ENCODE measurements at regions not wholly inside any gene's neighbourhood (a gene's known extent, or its start where the extent isn't known, plus 50 kb on each side); places are given as distances from the start of the nearest gene placed in this dataset.

GRCh38 chr13:111595791-111596190 is 275.3 kb downstream of the TEX29 start:
- H3K9ac ChIP-seq (ENCODE audit: insufficient read depth in 1 of 2, low read length in 2 of 2): no peak overlapping the region
- DNase-seq (no peak), ATAC-seq (ENCODE audit: insufficient read depth, low FRiP score) (no peak)
- peaks cover 0 to 8% (median 0%) of the 10 kb centered on the region in 4 donors for H3K9me3 ChIP-seq (ENCODE audit: control insufficient read depth in 4 of 4, insufficient read depth in 3 of 4, low read length in 3 of 4)
- no peak overlapping the region for H3K27ac ChIP-seq (ENCODE audit: low read depth in 1 of 2, low read length in 1 of 2)
- WGBS, 2 donors: 81 to 94% methylated on average over 11 of the region's 11 CpGs
- peaks cover 0 to 3% (median 0%) of the 10 kb centered on the region in 3 donors for H3K27me3 ChIP-seq (ENCODE audit: control insufficient read depth in 3 of 3, insufficient read depth in 3 of 3, low read length in 2 of 3)
- no peak overlapping the region for H3K4me3 ChIP-seq
- no peak for TF ChIP-seq CTCF (IDR thresholded peaks at IDR 0.05; ENCODE audit: control extremely low read depth, extremely low read depth)
- no peaks in the 10 kb centered on the region for H3K4me1 ChIP-seq (ENCODE audit: control insufficient read depth in 5 of 5, insufficient read depth in 5 of 5, low read length in 5 of 5)
- no peaks in the 10 kb centered on the region for H3K36me3 ChIP-seq (ENCODE audit: control insufficient read depth in 4 of 4, insufficient read depth in 4 of 4, low read length in 4 of 4)

GRCh38 chr13:111597191-111597611 is 276.8 kb downstream of the TEX29 start:
- Histone ChIP-seq H3K4me1 (ENCODE audit: control insufficient read depth in 5 of 5, insufficient read depth in 5 of 5, low read length in 5 of 5) (no peaks in the 10 kb centered on the region), H3K27ac (ENCODE audit: low read depth in 1 of 2, low read length in 1 of 2) (no peak overlapping the region), H3K27me3 (ENCODE audit: control insufficient read depth in 3 of 3, insufficient read depth in 3 of 3, low read length in 2 of 3) (peaks cover 0 to 8% (median 0%) of the 10 kb centered on the region in 3 donors), H3K36me3 (ENCODE audit: control insufficient read depth in 4 of 4, insufficient read depth in 4 of 4, low read length in 4 of 4) (no peaks in the 10 kb centered on the region), H3K4me3 (no peak overlapping the region), H3K9me3 (ENCODE audit: control insufficient read depth in 4 of 4, insufficient read depth in 3 of 4, low read length in 3 of 4) (peaks cover 0 to 7% (median 0%) of the 10 kb centered on the region in 4 donors), H3K9ac (ENCODE audit: insufficient read depth in 1 of 2, low read length in 2 of 2) (no peak overlapping the region)
- ATAC-seq (ENCODE audit: insufficient read depth, low FRiP score) (no peak), DNase-seq (no peak)
- TF ChIP-seq CTCF (IDR thresholded peaks at IDR 0.05; ENCODE audit: control extremely low read depth, extremely low read depth): no peak
- 82 to 83% methylated on average over 10 of the region's 10 CpGs for WGBS, 2 donors

- Histone ChIP-seq H3K36me3 (ENCODE audit: control insufficient read depth in 4 of 4, insufficient read depth in 4 of 4, low read length in 4 of 4) (no peaks in the 10 kb centered on the region), H3K9me3 (ENCODE audit: control insufficient read depth in 4 of 4, insufficient read depth in 3 of 4, low read length in 3 of 4) (peaks cover 0 to 7% (median 0%) of the 10 kb centered on the region in 4 donors), H3K4me1 (ENCODE audit: control insufficient read depth in 5 of 5, insufficient read depth in 5 of 5, low read length in 5 of 5) (no peaks in the 10 kb centered on the region), H3K27ac (ENCODE audit: low read depth in 1 of 2, low read length in 1 of 2) (no peak overlapping the region), H3K9ac (ENCODE audit: insufficient read depth in 1 of 2, low read length in 2 of 2) (no peak overlapping the region), H3K27me3 (ENCODE audit: control insufficient read depth in 3 of 3, insufficient read depth in 3 of 3, low read length in 2 of 3) (peaks cover 0 to 8% (median 0%) of the 10 kb centered on the region in 3 donors), H3K4me3 (no peak overlapping the region)
- ATAC-seq (ENCODE audit: insufficient read depth, low FRiP score) (no peak), DNase-seq (no peak)
- 67 to 78% methylated on average over 12 of the region's 12 CpGs for WGBS, 2 donors
- TF ChIP-seq CTCF (IDR thresholded peaks at IDR 0.05; ENCODE audit: control extremely low read depth, extremely low read depth): no peak
These were observed 277.2 kb downstream of the TEX29 start for GRCh38 chr13:111597618-111598017.

- TF ChIP-seq CTCF (IDR thresholded peaks at IDR 0.05; ENCODE audit: control extremely low read depth, extremely low read depth): no peak
- no peak overlapping the region for H3K9ac ChIP-seq (ENCODE audit: insufficient read depth in 1 of 2, low read length in 2 of 2)
- H3K27me3 ChIP-seq (ENCODE audit: control insufficient read depth in 3 of 3, insufficient read depth in 3 of 3, low read length in 2 of 3): peaks cover 0 to 8% (median 0%) of the 10 kb centered on the region in 3 donors
- no peaks in the 10 kb centered on the region for H3K36me3 ChIP-seq (ENCODE audit: control insufficient read depth in 4 of 4, insufficient read depth in 4 of 4, low read length in 4 of 4)
- WGBS, 2 donors: 48 to 69% methylated on average over 7 of the region's 7 CpGs
- H3K4me3 ChIP-seq: no peak overlapping the region
- peaks cover 0 to 7% (median 0%) of the 10 kb centered on the region in 4 donors for H3K9me3 ChIP-seq (ENCODE audit: control insufficient read depth in 4 of 4, insufficient read depth in 3 of 4, low read length in 3 of 4)
- DNase-seq (no peak), ATAC-seq (ENCODE audit: insufficient read depth, low FRiP score) (no peak)
- H3K27ac ChIP-seq (ENCODE audit: low read depth in 1 of 2, low read length in 1 of 2): no peak overlapping the region
- H3K4me1 ChIP-seq (ENCODE audit: control insufficient read depth in 5 of 5, insufficient read depth in 5 of 5, low read length in 5 of 5): no peaks in the 10 kb centered on the region
These were observed 278.3 kb downstream of the TEX29 start for GRCh38 chr13:111598747-111599146.
